ENCODE measurements at regions not wholly inside any gene's neighbourhood (a gene's known extent, or its start where the extent isn't known, plus 50 kb on each side); places are given as distances from the start of the nearest gene placed in this dataset.

DNA sequence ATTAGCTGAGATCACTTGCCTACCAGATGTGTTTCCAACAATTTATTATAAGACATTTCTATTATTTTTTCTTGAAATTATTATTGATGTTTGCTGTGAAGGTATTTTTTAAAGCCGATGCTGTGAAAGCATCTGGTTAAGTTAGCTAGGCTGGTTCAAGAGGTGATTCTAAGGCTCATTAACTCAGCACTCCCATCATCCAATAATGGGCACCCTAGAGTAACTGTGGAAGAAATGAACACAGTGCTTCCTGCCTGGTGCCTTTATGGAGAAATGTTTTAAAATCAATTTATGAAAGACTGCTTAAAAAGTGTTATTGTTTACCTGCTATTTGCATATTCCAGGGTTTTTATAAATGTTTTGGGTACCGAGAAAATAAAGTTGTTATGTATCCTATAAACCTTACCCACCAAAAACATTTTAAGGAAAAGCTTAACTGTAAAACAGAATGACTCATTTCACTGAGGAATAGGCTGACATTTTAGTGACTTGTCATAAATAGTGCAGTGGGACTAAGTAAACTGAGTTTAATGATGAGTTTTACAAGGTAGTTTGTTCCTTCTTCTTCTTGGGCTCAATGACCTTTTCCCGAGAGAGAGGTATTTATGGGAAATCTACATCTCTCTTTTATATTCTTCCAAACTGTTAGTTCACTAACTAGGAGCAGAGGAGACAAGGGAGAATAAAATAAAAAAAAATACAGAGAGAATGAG, 310.0 kb upstream of the AADAT start (continued):
- TF ChIP-seq, protein P1, sequence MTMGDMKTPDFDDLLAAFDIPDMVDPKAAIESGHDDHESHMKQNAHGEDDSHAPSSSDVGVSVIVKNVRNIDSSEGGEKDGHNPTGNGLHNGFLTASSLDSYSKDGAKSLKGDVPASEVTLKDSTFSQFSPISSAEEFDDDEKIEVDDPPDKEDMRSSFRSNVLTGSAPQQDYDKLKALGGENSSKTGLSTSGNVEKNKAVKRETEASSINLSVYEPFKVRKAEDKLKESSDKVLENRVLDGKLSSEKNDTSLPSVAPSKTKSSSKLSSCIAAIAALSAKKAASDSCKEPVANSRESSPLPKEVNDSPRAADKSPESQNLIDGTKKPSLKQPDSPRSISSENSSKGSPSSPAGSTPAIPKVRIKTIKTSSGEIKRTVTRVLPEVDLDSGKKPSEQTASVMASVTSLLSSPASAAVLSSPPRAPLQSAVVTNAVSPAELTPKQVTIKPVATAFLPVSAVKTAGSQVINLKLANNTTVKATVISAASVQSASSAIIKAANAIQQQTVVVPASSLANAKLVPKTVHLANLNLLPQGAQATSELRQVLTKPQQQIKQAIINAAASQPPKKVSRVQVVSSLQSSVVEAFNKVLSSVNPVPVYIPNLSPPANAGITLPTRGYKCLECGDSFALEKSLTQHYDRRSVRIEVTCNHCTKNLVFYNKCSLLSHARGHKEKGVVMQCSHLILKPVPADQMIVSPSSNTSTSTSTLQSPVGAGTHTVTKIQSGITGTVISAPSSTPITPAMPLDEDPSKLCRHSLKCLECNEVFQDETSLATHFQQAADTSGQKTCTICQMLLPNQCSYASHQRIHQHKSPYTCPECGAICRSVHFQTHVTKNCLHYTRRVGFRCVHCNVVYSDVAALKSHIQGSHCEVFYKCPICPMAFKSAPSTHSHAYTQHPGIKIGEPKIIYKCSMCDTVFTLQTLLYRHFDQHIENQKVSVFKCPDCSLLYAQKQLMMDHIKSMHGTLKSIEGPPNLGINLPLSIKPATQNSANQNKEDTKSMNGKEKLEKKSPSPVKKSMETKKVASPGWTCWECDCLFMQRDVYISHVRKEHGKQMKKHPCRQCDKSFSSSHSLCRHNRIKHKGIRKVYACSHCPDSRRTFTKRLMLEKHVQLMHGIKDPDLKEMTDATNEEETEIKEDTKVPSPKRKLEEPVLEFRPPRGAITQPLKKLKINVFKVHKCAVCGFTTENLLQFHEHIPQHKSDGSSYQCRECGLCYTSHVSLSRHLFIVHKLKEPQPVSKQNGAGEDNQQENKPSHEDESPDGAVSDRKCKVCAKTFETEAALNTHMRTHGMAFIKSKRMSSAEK (CRISPR knock-in tag; IDR thresholded peaks at IDR 0.05; ENCODE audit: borderline replicate concordance): no peak

DNA sequence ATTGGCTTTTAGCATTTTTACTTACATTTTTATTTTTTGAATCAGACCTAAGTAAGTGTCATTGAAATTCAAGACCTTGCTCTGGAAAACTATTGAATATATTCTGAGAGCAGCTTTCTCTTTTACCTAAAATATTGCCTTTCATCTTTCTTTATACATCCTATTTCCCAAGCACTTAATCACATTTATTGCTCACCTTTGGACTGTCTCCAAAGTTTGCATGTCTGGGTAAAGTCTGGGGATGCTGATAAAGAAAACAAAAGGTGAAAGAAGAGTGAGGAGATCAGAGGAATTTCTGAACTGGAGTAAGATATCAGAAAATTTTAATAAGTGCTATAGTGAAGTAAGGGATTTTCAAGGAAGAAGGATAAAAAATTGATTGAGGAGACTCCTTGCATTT, 308.5 kb upstream of the AADAT start:
- Mint-ChIP-seq H3K9me3 (peaks cover 11% of the 10 kb centered on the region), H3K36me3 (peaks cover 4% of the 10 kb centered on the region), H3K4me1 (no peaks in the 10 kb centered on the region), H3K4me3 (no peak overlapping the region), H3K27ac (no peak overlapping the region), H3K27me3 (ENCODE audit: low read depth) (no peaks in the 10 kb centered on the region)
- no peak for ATAC-seq
- TF ChIP-seq, protein P2, sequence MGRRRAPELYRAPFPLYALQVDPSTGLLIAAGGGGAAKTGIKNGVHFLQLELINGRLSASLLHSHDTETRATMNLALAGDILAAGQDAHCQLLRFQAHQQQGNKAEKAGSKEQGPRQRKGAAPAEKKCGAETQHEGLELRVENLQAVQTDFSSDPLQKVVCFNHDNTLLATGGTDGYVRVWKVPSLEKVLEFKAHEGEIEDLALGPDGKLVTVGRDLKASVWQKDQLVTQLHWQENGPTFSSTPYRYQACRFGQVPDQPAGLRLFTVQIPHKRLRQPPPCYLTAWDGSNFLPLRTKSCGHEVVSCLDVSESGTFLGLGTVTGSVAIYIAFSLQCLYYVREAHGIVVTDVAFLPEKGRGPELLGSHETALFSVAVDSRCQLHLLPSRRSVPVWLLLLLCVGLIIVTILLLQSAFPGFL (CRISPR knock-in tag; IDR thresholded peaks at IDR 0.05; ENCODE audit: borderline replicate concordance): no peak
- TF ChIP-seq, protein P3, sequence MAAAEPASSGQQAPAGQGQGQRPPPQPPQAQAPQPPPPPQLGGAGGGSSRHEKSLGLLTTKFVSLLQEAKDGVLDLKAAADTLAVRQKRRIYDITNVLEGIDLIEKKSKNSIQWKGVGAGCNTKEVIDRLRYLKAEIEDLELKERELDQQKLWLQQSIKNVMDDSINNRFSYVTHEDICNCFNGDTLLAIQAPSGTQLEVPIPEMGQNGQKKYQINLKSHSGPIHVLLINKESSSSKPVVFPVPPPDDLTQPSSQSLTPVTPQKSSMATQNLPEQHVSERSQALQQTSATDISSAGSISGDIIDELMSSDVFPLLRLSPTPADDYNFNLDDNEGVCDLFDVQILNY (CRISPR knock-in tag; IDR thresholded peaks at IDR 0.05): no peak
- TF ChIP-seq, protein P4, sequence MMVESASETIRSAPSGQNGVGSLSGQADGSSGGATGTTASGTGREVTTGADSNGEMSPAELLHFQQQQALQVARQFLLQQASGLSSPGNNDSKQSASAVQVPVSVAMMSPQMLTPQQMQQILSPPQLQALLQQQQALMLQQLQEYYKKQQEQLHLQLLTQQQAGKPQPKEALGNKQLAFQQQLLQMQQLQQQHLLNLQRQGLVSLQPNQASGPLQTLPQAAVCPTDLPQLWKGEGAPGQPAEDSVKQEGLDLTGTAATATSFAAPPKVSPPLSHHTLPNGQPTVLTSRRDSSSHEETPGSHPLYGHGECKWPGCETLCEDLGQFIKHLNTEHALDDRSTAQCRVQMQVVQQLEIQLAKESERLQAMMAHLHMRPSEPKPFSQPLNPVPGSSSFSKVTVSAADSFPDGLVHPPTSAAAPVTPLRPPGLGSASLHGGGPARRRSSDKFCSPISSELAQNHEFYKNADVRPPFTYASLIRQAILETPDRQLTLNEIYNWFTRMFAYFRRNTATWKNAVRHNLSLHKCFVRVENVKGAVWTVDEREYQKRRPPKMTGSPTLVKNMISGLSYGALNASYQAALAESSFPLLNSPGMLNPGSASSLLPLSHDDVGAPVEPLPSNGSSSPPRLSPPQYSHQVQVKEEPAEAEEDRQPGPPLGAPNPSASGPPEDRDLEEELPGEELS (CRISPR knock-in tag; IDR thresholded peaks at IDR 0.05): no peak
- TF ChIP-seq ZNF121 (CRISPR knock-in tag; IDR thresholded peaks at IDR 0.05): no peak
- no peak for TF ChIP-seq NR3C1 (CRISPR knock-in tag; conservative IDR thresholded peaks at IDR 0.05; ENCODE audit: low read depth)
- no peak for TF ChIP-seq ELF4 (CRISPR knock-in tag; IDR thresholded peaks at IDR 0.05; ENCODE audit: low read depth)
- no peak for TF ChIP-seq GTF2I (CRISPR knock-in tag; conservative IDR thresholded peaks at IDR 0.05)
- no peak for TF ChIP-seq OVOL2 (CRISPR knock-in tag; IDR thresholded peaks at IDR 0.05; ENCODE audit: borderline replicate concordance)
- no peak for TF ChIP-seq CBFB (CRISPR knock-in tag; IDR thresholded peaks at IDR 0.05; ENCODE audit: low read depth)
- TF ChIP-seq NFE2L1 (CRISPR knock-in tag; IDR thresholded peaks at IDR 0.05): no peak
- no peak for TF ChIP-seq KAT7 (CRISPR knock-in tag; IDR thresholded peaks at IDR 0.05; ENCODE audit: borderline replicate concordance)
- no peak for TF ChIP-seq ZNF232 (CRISPR knock-in tag; IDR thresholded peaks at IDR 0.05)
- TF ChIP-seq SMAD3 (CRISPR knock-in tag; IDR thresholded peaks at IDR 0.05; ENCODE audit: borderline replicate concordance): no peak
- TF ChIP-seq, protein P5, sequence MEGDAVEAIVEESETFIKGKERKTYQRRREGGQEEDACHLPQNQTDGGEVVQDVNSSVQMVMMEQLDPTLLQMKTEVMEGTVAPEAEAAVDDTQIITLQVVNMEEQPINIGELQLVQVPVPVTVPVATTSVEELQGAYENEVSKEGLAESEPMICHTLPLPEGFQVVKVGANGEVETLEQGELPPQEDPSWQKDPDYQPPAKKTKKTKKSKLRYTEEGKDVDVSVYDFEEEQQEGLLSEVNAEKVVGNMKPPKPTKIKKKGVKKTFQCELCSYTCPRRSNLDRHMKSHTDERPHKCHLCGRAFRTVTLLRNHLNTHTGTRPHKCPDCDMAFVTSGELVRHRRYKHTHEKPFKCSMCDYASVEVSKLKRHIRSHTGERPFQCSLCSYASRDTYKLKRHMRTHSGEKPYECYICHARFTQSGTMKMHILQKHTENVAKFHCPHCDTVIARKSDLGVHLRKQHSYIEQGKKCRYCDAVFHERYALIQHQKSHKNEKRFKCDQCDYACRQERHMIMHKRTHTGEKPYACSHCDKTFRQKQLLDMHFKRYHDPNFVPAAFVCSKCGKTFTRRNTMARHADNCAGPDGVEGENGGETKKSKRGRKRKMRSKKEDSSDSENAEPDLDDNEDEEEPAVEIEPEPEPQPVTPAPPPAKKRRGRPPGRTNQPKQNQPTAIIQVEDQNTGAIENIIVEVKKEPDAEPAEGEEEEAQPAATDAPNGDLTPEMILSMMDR (IDR thresholded peaks at IDR 0.05): no peak
- TF ChIP-seq, protein P6, sequence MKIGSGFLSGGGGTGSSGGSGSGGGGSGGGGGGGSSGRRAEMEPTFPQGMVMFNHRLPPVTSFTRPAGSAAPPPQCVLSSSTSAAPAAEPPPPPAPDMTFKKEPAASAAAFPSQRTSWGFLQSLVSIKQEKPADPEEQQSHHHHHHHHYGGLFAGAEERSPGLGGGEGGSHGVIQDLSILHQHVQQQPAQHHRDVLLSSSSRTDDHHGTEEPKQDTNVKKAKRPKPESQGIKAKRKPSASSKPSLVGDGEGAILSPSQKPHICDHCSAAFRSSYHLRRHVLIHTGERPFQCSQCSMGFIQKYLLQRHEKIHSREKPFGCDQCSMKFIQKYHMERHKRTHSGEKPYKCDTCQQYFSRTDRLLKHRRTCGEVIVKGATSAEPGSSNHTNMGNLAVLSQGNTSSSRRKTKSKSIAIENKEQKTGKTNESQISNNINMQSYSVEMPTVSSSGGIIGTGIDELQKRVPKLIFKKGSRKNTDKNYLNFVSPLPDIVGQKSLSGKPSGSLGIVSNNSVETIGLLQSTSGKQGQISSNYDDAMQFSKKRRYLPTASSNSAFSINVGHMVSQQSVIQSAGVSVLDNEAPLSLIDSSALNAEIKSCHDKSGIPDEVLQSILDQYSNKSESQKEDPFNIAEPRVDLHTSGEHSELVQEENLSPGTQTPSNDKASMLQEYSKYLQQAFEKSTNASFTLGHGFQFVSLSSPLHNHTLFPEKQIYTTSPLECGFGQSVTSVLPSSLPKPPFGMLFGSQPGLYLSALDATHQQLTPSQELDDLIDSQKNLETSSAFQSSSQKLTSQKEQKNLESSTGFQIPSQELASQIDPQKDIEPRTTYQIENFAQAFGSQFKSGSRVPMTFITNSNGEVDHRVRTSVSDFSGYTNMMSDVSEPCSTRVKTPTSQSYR (CRISPR knock-in tag; IDR thresholded peaks at IDR 0.05): no peak
- no peak for TF ChIP-seq CREM (CRISPR knock-in tag; IDR thresholded peaks at IDR 0.05)
- POLR2A ChIA-PET: no interaction called here
- no peak for DNase-seq (ENCODE audit: low spot score)
- CTCF ChIA-PET: no interaction called here
